HepG2 (cell line): ENCODE measurements at regions not wholly inside any gene's neighbourhood (a gene's known extent, or its start where the extent isn't known, plus 50 kb on each side); places are given as distances from the start of the nearest gene placed in this dataset.

Experiments used
- ATAC-seq: fragments of 200-7000 bp; cut with Tn5 transposase; 3 replicates; pipeline ENCODE4 v1.9.1; 2020; ENCODE audit warnings: mild to moderate bottlenecking, moderate library complexity
- BruUV-seq: library from RNA; stranded (reverse); fragments of 400-500 nt; replicated peaks from 2 replicates; lab custom pipeline; 2021; lab: Mats Ljungman, UMichigan
- CTCF ChIA-PET: fragments of 300-600 bp; formaldehyde crosslinking; extraction: SDS; loops from one replicate; lab custom pipeline; 2021; ENCODE audit warnings: low total read pairs, inconsistent platforms, low intra/inter-chr PET ratio; lab: Yijun Ruan, JAX
- POLR2A ChIA-PET: fragments of 350-600 bp; sonication (Branson Sonifier 250); formaldehyde crosslinking; loops from one replicate; lab custom pipeline; 2020; ENCODE audit warnings: antibody characterized with exemption, inconsistent platforms; lab: Yijun Ruan, JAX
- DNase-seq: peaks from one replicate; pipeline ENCODE4 v3.0.0-alpha.2; 2015; ENCODE audit warnings: low spot score
- FAIRE-seq: peaks from 3 replicates; lab custom pipeline; 2011; peaks lifted over from hg19 to GRCh38; lab: Jason Lieb, UNC
- H2AFZ ChIP-seq: one replicate; pipeline ENCODE4 v1.6.1; 2011; ENCODE audit warnings: low read length, inconsistent platforms
- H3K27ac ChIP-seq: fragments of 300-600 bp; 3 replicates; pipeline ENCODE4 v1.8.0; 2011; ENCODE audit warnings: mixed run types, mild to moderate bottlenecking, mixed read lengths, low read length, inconsistent platforms; ENCODE audit not compliant: insufficient read depth; ENCODE audit errors: extremely low read length
- H3K27me3 ChIP-seq, 2 experiments: fragments of 200-600 bp in 1 of 2; 2 replicates in 1 of 2; 3 replicates in 1 of 2; pipeline versions ENCODE4 v1.6.0 to v1.8.0; 2011; ENCODE audit warnings: low read length in 2 of 2, mild to moderate bottlenecking in 2 of 2, moderate library complexity in 2 of 2, inconsistent platforms in 1 of 2; ENCODE audit not compliant: insufficient read depth in 2 of 2, control insufficient read depth in 1 of 2
- H3K36me3 ChIP-seq, 2 experiments: fragments of 200-600 bp in 1 of 2; replicated peaks in 1 of 2; 2 replicates in 1 of 2; 3 replicates in 1 of 2; pipeline versions ENCODE4 v1.5.1 to v1.8.0; 2011; ENCODE audit warnings: low read length in 2 of 2, inconsistent platforms in 1 of 2; ENCODE audit not compliant: insufficient read depth in 2 of 2, control insufficient read depth in 1 of 2
- H3K4me1 ChIP-seq: 2 replicates; pipeline ENCODE4 v1.5.1; 2012; ENCODE audit warnings: low read length, inconsistent platforms; ENCODE audit not compliant: insufficient read depth
- H3K4me2 ChIP-seq: 2 replicates; pipeline ENCODE4 v1.6.0; 2011; ENCODE audit warnings: low read depth, low read length, inconsistent platforms
- H3K4me3 ChIP-seq, 3 experiments: fragments of 200-600 bp in 1 of 3; sonication (generic), shearing (Covaris generic) in 1 of 3; replicated peaks in 1 of 3; 2 replicates each; pipeline ENCODE4 v1.5.1; 2011 to 2016; ENCODE audit warnings: low read length in 3 of 3, inconsistent platforms in 2 of 3, low read depth in 2 of 3, mild to moderate bottlenecking in 2 of 3, control low read depth in 1 of 3, mixed read lengths in 1 of 3; ENCODE audit not compliant: insufficient read depth in 1 of 3
- H3K79me2 ChIP-seq: one replicate; pipeline ENCODE4 v1.6.1; 2011; ENCODE audit warnings: low read length, inconsistent platforms; ENCODE audit not compliant: insufficient read depth
- H3K9ac ChIP-seq: 2 replicates; pipeline ENCODE4 v1.6.0; 2011; ENCODE audit warnings: mild to moderate bottlenecking, low read depth, low read length, inconsistent platforms; ENCODE audit not compliant: insufficient read depth
- H3K9me3 ChIP-seq: 2 replicates; pipeline ENCODE4 v1.5.1; 2012; ENCODE audit warnings: mild to moderate bottlenecking, low read length
- H4K20me1 ChIP-seq: 2 replicates; pipeline ENCODE4 v1.6.0; 2011; ENCODE audit warnings: inconsistent platforms, mild to moderate bottlenecking, low read length, moderate library complexity; ENCODE audit not compliant: insufficient read depth
- ATF4 ChIP-seq, 2 experiments: fragments of 450-650 bp in 1 of 2; sonication (generic) in 1 of 2; formaldehyde crosslinking; IDR thresholded peaks; 2 replicates each; pipeline versions ENCODE4 v1.5.0 to v1.8.0; 2020 to 2022; ENCODE audit warnings: mild to moderate bottlenecking in 1 of 2, missing genetic modification reagents in 1 of 2
- E2F2 ChIP-seq: sonication (generic); formaldehyde crosslinking; IDR thresholded peaks from 2 replicates; pipeline ENCODE4 v1.4.0; 2020; ENCODE audit warnings: missing genetic modification reagents, borderline replicate concordance
- GATAD1 ChIP-seq: IDR thresholded peaks from 2 replicates; pipeline ENCODE4 v1.6.1; 2016; ENCODE audit warnings: missing genetic modification reagents, missing compliant biosample characterization
- NCOA1 ChIP-seq: sonication (generic); formaldehyde crosslinking; IDR thresholded peaks from 2 replicates; pipeline ENCODE4 v1.9.0; 2021; ENCODE audit warnings: missing genetic modification reagents
- SNRNP70 ChIP-seq: fragments of 200-400 bp; formaldehyde crosslinking; IDR thresholded peaks from 2 replicates; pipeline ENCODE4 v1.6.1; 2017; ENCODE audit warnings: mild to moderate bottlenecking, low read depth, low read length, moderate library complexity
- ZFP36 ChIP-seq: fragments of 150-350 bp; IDR thresholded peaks from 2 replicates; pipeline ENCODE4 v1.6.1; 2018; ENCODE audit warnings: borderline replicate concordance, low read length, low read depth; ENCODE audit not compliant: partially characterized antibody
- ZNF276 ChIP-seq: sonication (generic); formaldehyde crosslinking; IDR thresholded peaks from 2 replicates; pipeline ENCODE4 v1.4.0; 2020; ENCODE audit warnings: mild to moderate bottlenecking, low read depth, missing genetic modification reagents
- ZNF431 ChIP-seq: sonication (generic); formaldehyde crosslinking; IDR thresholded peaks from 2 replicates; pipeline ENCODE4 v1.9.0; 2022; ENCODE audit warnings: missing genetic modification reagents, low read depth, mild to moderate bottlenecking, borderline replicate concordance
- ZNF7 ChIP-seq: IDR thresholded peaks from 2 replicates; pipeline ENCODE4 v1.6.1; 2016; ENCODE audit warnings: missing biosample characterization, missing genetic modification reagents
- WGBS: methylation state at CpG from one replicate; pipeline ENCODE4 v1.1.6; 2017; ENCODE audit warnings: low lambda C conversion rate; 5-methylcytosine and 5-hydroxymethylcytosine counted together
- in situ Hi-C: cut with HindIII; loops from 2 replicates; pipeline ENCODE4 v1.10.0; 2017; ENCODE audit warnings: low pct_unique_long_range_greater_than_20kb; ENCODE audit not compliant: extremely low pct_ligation_motif_present
- intact Hi-C: fragments of 100-400 bp; cut with micrococcal nuclease; formaldehyde crosslinking; loops from one replicate; pipeline ENCODE4 v1.10.0; 2022; ENCODE audit not compliant: unreplicated experiment
- TF ChIP-seq, protein P1 (sequence below): sonication (generic); formaldehyde crosslinking; IDR thresholded peaks from 2 replicates; pipeline ENCODE4 v1.4.0; 2020; ENCODE audit warnings: missing genetic modification reagents, borderline replicate concordance
- TF ChIP-seq, protein P2 (sequence below): sonication (generic); formaldehyde crosslinking; IDR thresholded peaks from 2 replicates; pipeline ENCODE4 v1.4.0; 2020; ENCODE audit warnings: missing genetic modification reagents, borderline replicate concordance
- TF ChIP-seq, protein P3 (sequence below): sonication (generic); formaldehyde crosslinking; IDR thresholded peaks from 2 replicates; pipeline ENCODE4 v1.8.0; 2022; ENCODE audit warnings: missing genetic modification reagents, low read depth, mild to moderate bottlenecking, borderline replicate concordance

GRCh38 chr12:65534238-65534841 lies 255.9 kb downstream of the MSRB3 start (continued):
- TF ChIP-seq ATF4 (CRISPR knock-in tag; IDR thresholded peaks at IDR 0.05) (no peak), SNRNP70 (no peak), E2F2 (CRISPR knock-in tag) (no peak)

GRCh38 chr12:65535946-65536345 lies 257.5 kb downstream of the MSRB3 start:
- no peaks in the 10 kb centered on the region for H3K27me3 ChIP-seq
- TF ChIP-seq GATAD1 (CRISPR knock-in tag) (no peak), ZNF431 (CRISPR knock-in tag) (no peak), ZNF276 (CRISPR knock-in tag) (no peak), ZNF7 (CRISPR knock-in tag) (no peak), ZFP36 (no peak), NCOA1 (CRISPR knock-in tag) (no peak)
- TF ChIP-seq, protein P1, sequence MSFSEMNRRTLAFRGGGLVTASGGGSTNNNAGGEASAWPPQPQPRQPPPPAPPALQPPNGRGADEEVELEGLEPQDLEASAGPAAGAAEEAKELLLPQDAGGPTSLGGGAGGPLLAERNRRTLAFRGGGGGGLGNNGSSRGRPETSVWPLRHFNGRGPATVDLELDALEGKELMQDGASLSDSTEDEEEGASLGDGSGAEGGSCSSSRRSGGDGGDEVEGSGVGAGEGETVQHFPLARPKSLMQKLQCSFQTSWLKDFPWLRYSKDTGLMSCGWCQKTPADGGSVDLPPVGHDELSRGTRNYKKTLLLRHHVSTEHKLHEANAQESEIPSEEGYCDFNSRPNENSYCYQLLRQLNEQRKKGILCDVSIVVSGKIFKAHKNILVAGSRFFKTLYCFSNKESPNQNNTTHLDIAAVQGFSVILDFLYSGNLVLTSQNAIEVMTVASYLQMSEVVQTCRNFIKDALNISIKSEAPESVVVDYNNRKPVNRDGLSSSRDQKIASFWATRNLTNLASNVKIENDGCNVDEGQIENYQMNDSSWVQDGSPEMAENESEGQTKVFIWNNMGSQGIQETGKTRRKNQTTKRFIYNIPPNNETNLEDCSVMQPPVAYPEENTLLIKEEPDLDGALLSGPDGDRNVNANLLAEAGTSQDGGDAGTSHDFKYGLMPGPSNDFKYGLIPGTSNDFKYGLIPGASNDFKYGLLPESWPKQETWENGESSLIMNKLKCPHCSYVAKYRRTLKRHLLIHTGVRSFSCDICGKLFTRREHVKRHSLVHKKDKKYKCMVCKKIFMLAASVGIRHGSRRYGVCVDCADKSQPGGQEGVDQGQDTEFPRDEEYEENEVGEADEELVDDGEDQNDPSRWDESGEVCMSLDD (CRISPR knock-in tag) = no peak
- TF ChIP-seq, protein P2, sequence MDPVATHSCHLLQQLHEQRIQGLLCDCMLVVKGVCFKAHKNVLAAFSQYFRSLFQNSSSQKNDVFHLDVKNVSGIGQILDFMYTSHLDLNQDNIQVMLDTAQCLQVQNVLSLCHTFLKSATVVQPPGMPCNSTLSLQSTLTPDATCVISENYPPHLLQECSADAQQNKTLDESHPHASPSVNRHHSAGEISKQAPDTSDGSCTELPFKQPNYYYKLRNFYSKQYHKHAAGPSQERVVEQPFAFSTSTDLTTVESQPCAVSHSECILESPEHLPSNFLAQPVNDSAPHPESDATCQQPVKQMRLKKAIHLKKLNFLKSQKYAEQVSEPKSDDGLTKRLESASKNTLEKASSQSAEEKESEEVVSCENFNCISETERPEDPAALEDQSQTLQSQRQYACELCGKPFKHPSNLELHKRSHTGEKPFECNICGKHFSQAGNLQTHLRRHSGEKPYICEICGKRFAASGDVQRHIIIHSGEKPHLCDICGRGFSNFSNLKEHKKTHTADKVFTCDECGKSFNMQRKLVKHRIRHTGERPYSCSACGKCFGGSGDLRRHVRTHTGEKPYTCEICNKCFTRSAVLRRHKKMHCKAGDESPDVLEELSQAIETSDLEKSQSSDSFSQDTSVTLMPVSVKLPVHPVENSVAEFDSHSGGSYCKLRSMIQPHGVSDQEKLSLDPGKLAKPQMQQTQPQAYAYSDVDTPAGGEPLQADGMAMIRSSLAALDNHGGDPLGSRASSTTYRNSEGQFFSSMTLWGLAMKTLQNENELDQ (CRISPR knock-in tag) = no peak
- TF ChIP-seq, protein P3, sequence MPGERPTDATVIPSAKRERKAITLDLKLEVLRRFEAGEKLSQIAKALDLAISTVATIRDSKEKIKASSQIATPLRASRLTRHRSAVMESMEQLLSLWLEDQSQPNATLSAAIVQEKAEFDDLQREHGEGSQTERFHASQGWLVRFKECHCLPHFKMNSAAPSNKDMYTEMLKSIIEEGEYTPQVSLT (CRISPR knock-in tag) = no peak

More at GRCh38 chr12:65535946-65536345, 257.5 kb downstream of the MSRB3 start:
- POLR2A ChIA-PET = no interaction called here
- no TSS peak for BruUV-seq
- Histone ChIP-seq H2AFZ (no peak overlapping the region), H3K36me3 (no peaks in the 10 kb centered on the region), H3K4me2 (no peak overlapping the region), H4K20me1 (no peaks in the 10 kb centered on the region), H3K79me2 (no peaks in the 10 kb centered on the region), H3K9ac (no peak overlapping the region), H3K4me1 (peaks cover 14% of the 10 kb centered on the region), H3K4me3 (no peak overlapping the region), H3K9me3 (peaks cover 18% of the 10 kb centered on the region), H3K27ac (no peak overlapping the region)
- FAIRE-seq (no peak), DNase-seq (no peak), ATAC-seq (no peak)
- WGBS = 89% methylated on average over 2 of the region's 2 CpGs
- intact Hi-C loops = no loop called here
- in situ Hi-C loops = no loop called here
- CTCF ChIA-PET = no interaction called here
